Trophoblast cell (in vitro differentiated cells and primary cell): ENCODE measurements at regions not wholly inside any gene's neighbourhood (a gene's known extent, or its start where the extent isn't known, plus 50 kb on each side); places are given as distances from the start of the nearest gene placed in this dataset.
"Not testable (repeated sequence)": the region's sequence is repeated elsewhere in the genome, so short reads cannot be mapped to it uniquely, and the experiment has no call there.

ENCODE experiments used
- DNase-seq, 2 donors: peaks; one replicate each; pipeline ENCODE4 v3.0.0-alpha.2; 2016
- H2AFZ ChIP-seq: 2 replicates; pipeline ENCODE4 v1.6.1; 2013; ENCODE audit warnings: low read length, moderate library complexity, mild to moderate bottlenecking; ENCODE audit not compliant: insufficient read depth, poor library complexity
- H2AK5ac ChIP-seq: 2 replicates; pipeline ENCODE4 v1.6.1; 2013; ENCODE audit warnings: mild to moderate bottlenecking, low read length
- H2BK120ac ChIP-seq: 2 replicates; pipeline ENCODE4 v1.6.1; 2013; ENCODE audit warnings: low read length, mild to moderate bottlenecking, moderate library complexity; ENCODE audit not compliant: insufficient read depth, poor library complexity
- H2BK12ac ChIP-seq: 2 replicates; pipeline ENCODE4 v1.6.1; 2013; ENCODE audit warnings: mild to moderate bottlenecking, low read length, moderate library complexity
- H2BK5ac ChIP-seq: 2 replicates; pipeline ENCODE4 v1.6.1; 2013; ENCODE audit warnings: low read length, low read depth, moderate library complexity, mild to moderate bottlenecking; ENCODE audit not compliant: poor library complexity
- H3K14ac ChIP-seq: 2 replicates; pipeline ENCODE4 v1.6.1; 2013; ENCODE audit warnings: mild to moderate bottlenecking, low read length
- H3K18ac ChIP-seq: 2 replicates; pipeline ENCODE4 v1.6.1; 2013; ENCODE audit warnings: mild to moderate bottlenecking, low read length
- H3K23ac ChIP-seq: 2 replicates; pipeline ENCODE4 v1.6.1; 2013; ENCODE audit warnings: low read length
- H3K27ac ChIP-seq: 2 replicates; pipeline ENCODE4 v1.5.1; 2013; ENCODE audit warnings: low read depth, mild to moderate bottlenecking, inconsistent platforms, low read length, moderate library complexity
- H3K27me3 ChIP-seq: 2 replicates; pipeline ENCODE4 v1.6.1; 2013; ENCODE audit warnings: inconsistent platforms, mild to moderate bottlenecking, low read length, moderate library complexity; ENCODE audit not compliant: insufficient read depth
- H3K36me3 ChIP-seq, 2 experiments: 1 replicate in 1 of 2; 2 replicates in 1 of 2; pipeline ENCODE4 v1.6.1; 2013; ENCODE audit warnings: low read length in 2 of 2, mild to moderate bottlenecking in 2 of 2, moderate library complexity in 1 of 2; ENCODE audit not compliant: insufficient read depth in 2 of 2, control insufficient read depth in 1 of 2
- H3K4ac ChIP-seq: 2 replicates; pipeline ENCODE4 v1.6.1; 2013; ENCODE audit warnings: low read depth, mild to moderate bottlenecking, low read length, moderate library complexity
- H3K4me1 ChIP-seq, 2 experiments: 1 replicate in 1 of 2; 2 replicates in 1 of 2; pipeline ENCODE4 v1.6.1; 2013; ENCODE audit warnings: low read length in 2 of 2, mild to moderate bottlenecking in 2 of 2, moderate library complexity in 1 of 2; ENCODE audit not compliant: insufficient read depth in 2 of 2, control insufficient read depth in 1 of 2
- H3K4me2 ChIP-seq: 2 replicates; pipeline ENCODE4 v1.6.1; 2013; ENCODE audit warnings: inconsistent platforms, mild to moderate bottlenecking, low read length, moderate library complexity
- H3K4me3 ChIP-seq: 2 replicates; pipeline ENCODE4 v1.5.1; 2013; ENCODE audit warnings: mild to moderate bottlenecking, low read depth, low read length, inconsistent platforms
- H3K79me1 ChIP-seq: one replicate; pipeline ENCODE4 v1.6.1; 2013; ENCODE audit warnings: low read length
- H3K79me2 ChIP-seq: 2 replicates; pipeline ENCODE4 v1.6.1; 2013; ENCODE audit warnings: low read length, mild to moderate bottlenecking; ENCODE audit not compliant: control insufficient read depth, insufficient read depth, poor library complexity
- H3K9ac ChIP-seq: 2 replicates; pipeline ENCODE4 v1.6.1; 2013; ENCODE audit warnings: mild to moderate bottlenecking, low read length
- H3K9me3 ChIP-seq: 2 replicates; pipeline ENCODE4 v1.6.1; 2013; ENCODE audit warnings: low read depth, mild to moderate bottlenecking, control low read depth, inconsistent platforms, low read length; ENCODE audit not compliant: insufficient read depth
- H4K12ac ChIP-seq: 2 replicates; pipeline ENCODE4 v1.6.1; 2013; ENCODE audit warnings: low read depth, mild to moderate bottlenecking, low read length, moderate library complexity
- H4K8ac ChIP-seq: 2 replicates; pipeline ENCODE4 v1.6.1; 2013; ENCODE audit warnings: low read depth, mild to moderate bottlenecking, low read length, moderate library complexity
- H4K91ac ChIP-seq: one replicate; pipeline ENCODE4 v1.6.1; 2013; ENCODE audit warnings: low read depth, mild to moderate bottlenecking, low read length, moderate library complexity
- WGBS: extraction: QIAGEN DNeasy Blood & Tissue Kit; methylation state at CpG from one replicate; pipeline ENCODE4 v1.1.7; 2013; ENCODE audit warnings: missing lambda C conversion rate; ENCODE audit not compliant: insufficient read length, insufficient coverage; ENCODE audit errors: extremely low coverage; 5-methylcytosine and 5-hydroxymethylcytosine counted together

DNA sequence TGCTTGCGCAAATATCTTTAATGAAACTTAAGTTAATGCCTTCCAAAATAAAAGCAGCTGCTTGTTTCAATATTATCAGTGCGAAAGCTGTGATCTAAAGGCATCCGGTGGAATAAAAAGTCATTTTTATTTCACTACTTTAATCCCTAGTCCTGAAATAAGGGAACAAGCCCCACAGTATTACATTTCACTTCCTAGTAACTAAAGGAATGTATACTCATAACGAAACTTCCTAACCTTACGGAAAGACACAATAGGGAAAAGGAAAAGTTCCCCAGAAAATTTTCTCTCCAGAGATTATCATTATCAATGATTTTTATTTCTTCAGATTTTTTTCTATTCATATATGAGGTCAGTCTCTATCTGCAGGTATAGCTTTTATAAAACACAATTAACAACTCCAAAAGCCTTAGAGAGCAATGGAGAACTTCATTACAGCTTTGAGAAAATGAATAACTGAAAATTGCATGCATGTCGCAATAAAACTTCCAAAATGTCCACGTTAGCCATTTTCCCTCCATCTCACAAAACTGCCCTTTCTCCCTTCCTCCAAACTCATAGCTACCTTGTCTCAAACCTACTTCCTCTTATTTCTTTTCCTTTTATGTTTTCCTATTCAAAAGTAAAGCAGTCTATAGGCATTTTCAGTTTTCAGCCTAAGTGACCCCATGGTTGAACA is 154.3 kb upstream of the MED13 start:
- no peaks in the 10 kb centered on the region for H3K36me3 ChIP-seq
- H2BK120ac ChIP-seq = no peak overlapping the region
- no peak overlapping the region for H4K91ac ChIP-seq
- no peak overlapping the region for H3K4me3 ChIP-seq
- H2BK12ac ChIP-seq = no peak overlapping the region
- no peak overlapping the region for H3K18ac ChIP-seq
- no peak overlapping the region for H2AFZ ChIP-seq
- no peak overlapping the region for H3K27ac ChIP-seq
- no peak overlapping the region for H4K12ac ChIP-seq
- no peak for DNase-seq
- no peaks in the 10 kb centered on the region for H3K79me1 ChIP-seq
- no peaks in the 10 kb centered on the region for H3K9me3 ChIP-seq
- H3K4ac ChIP-seq = no peak overlapping the region
- H3K4me2 ChIP-seq = no peak overlapping the region
- H3K9ac ChIP-seq = no peak overlapping the region
- H2AK5ac ChIP-seq = no peak overlapping the region
- H2BK5ac ChIP-seq = no peak overlapping the region
- no peaks in the 10 kb centered on the region for H3K4me1 ChIP-seq
- no peaks in the 10 kb centered on the region for H3K27me3 ChIP-seq
- H3K79me2 ChIP-seq = no peaks in the 10 kb centered on the region
- H3K23ac ChIP-seq = no peak overlapping the region
- H3K14ac ChIP-seq = no peak overlapping the region
- no CpG with 5 or more reads among the region's 7 CpGs for WGBS
- no peak overlapping the region for H4K8ac ChIP-seq

- Histone ChIP-seq H2BK12ac (no peak overlapping the region), H3K4me2 (no peak overlapping the region), H2AK5ac (no peak overlapping the region), H3K27ac (no peak overlapping the region), H3K9ac (no peak overlapping the region), H3K14ac (no peak overlapping the region), H2BK120ac (no peak overlapping the region), H4K12ac (no peak overlapping the region), H3K27me3 (no peaks in the 10 kb centered on the region), H3K79me2 (no peaks in the 10 kb centered on the region), H3K4ac (no peak overlapping the region), H4K8ac (no peak overlapping the region), H3K23ac (no peak overlapping the region), H3K18ac (no peak overlapping the region), H2BK5ac (no peak overlapping the region), H3K9me3 (no peaks in the 10 kb centered on the region), H3K36me3 (no peaks in the 10 kb centered on the region), H3K4me3 (no peak overlapping the region), H4K91ac (no peak overlapping the region), H3K4me1 (no peaks in the 10 kb centered on the region), H3K79me1 (no peaks in the 10 kb centered on the region), H2AFZ (no peak overlapping the region)
- no peak for DNase-seq
- WGBS = no CpG with 5 or more reads among the region's 8 CpGs
These were observed 151.8 kb upstream of the MED13 start for GRCh38 chr17:62216847-62217246.

- not testable (repeated sequence) for H3K23ac ChIP-seq, H4K91ac ChIP-seq, H3K79me1 ChIP-seq, H3K27me3 ChIP-seq, H3K27ac ChIP-seq, H2BK5ac ChIP-seq, H2AK5ac ChIP-seq, H2BK12ac ChIP-seq, H3K4me2 ChIP-seq, H3K18ac ChIP-seq, H3K4ac ChIP-seq, H3K9me3 ChIP-seq, H2BK120ac ChIP-seq, H2AFZ ChIP-seq, H3K14ac ChIP-seq, H3K9ac ChIP-seq, H3K4me3 ChIP-seq, H3K4me1 ChIP-seq, H3K79me2 ChIP-seq, H4K8ac ChIP-seq, H3K36me3 ChIP-seq, DNase-seq, H4K12ac ChIP-seq
- WGBS = no CpG with 5 or more reads among the region's 6 CpGs
These were observed 150.8 kb upstream of the MED13 start for GRCh38 chr17:62215891-62216290.

DNA sequence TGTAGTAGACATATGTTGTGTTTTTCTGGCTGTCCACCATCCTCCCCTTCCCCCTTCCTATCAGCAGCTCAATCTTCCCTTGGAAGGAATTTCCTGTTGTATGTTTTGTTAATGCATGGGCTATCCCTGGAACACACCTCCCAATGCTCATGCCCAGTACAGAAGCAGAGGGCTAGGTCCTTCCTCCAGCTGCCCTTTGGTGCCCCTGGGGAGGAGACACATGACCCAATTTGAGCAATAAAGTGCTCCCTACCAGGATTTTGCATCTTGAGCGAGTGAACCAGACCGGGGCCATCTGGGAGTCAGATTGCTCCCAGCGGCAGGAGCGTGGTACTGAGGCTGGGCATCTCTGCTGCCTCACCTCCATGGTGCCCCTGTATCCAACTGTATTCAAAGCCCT is 141.5 kb upstream of the MED13 start:
- Histone ChIP-seq H3K4me3 (no peak overlapping the region), H4K8ac (peak overlapping the region; percentile 39), H3K27me3 (no peaks in the 10 kb centered on the region), H3K79me2 (no peaks in the 10 kb centered on the region), H2AFZ (no peak overlapping the region), H3K23ac (no peak overlapping the region), H3K79me1 (peaks cover 2% of the 10 kb centered on the region), H3K36me3 (no peaks in the 10 kb centered on the region), H2AK5ac (no peak overlapping the region), H3K4me1 (peaks cover 3 to 4% of the 10 kb centered on the region in 2 experiments), H3K9ac (no peak overlapping the region), H3K4me2 (no peak overlapping the region), H2BK5ac (no peak overlapping the region), H3K27ac (no peak overlapping the region), H3K18ac (no peak overlapping the region), H4K91ac (peak overlapping the region; percentile 29), H2BK12ac (peak overlapping the region; percentile 81), H3K14ac (no peak overlapping the region), H2BK120ac (no peak overlapping the region), H3K9me3 (no peaks in the 10 kb centered on the region), H4K12ac (peak overlapping the region; percentile 25), H3K4ac (no peak overlapping the region)
- WGBS = no CpG with 5 or more reads among the region's 4 CpGs
- no peak for DNase-seq
